ENCODE measurements at regions not wholly inside any gene's neighbourhood (a gene's known extent, or its start where the extent isn't known, plus 50 kb on each side); places are given as distances from the start of the nearest gene placed in this dataset.
"Not testable (repeated sequence)": the region's sequence is repeated elsewhere in the genome, so short reads cannot be mapped to it uniquely, and the experiment has no call there.

GRCh38 chr14:106745016-106745767 is 1218.8 kb downstream of the TMEM121 start:
- CTCF ChIA-PET; H3K9me3 Mint-ChIP-seq (ENCODE audit: low read depth); H3K36me3 Mint-ChIP-seq; H3K27ac Mint-ChIP-seq; H3K4me1 Mint-ChIP-seq; H3K4me3 Mint-ChIP-seq; H3K27me3 Mint-ChIP-seq: not testable (repeated sequence)
- ATAC-seq: peak; percentile 81
- DNase-seq: peak; percentile 48

DNA sequence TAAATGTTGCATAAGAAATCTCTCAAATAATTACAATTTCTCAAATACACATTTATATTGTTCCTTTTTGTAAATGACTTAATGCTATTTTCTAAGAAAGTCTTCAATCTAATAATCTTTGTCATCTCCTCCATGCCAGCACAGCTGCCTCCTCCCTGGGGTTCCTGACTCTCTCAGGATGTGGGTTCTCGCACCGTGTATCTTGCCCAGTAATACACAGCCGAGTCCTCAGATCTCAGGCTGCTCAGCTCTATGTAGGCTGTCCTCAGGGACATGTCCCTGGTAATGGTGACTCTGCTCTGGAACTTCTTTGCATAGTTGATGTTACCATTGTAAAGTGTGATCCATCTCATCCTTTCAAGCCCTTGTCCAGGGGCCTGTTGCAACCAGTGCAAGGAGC is 1223.7 kb downstream of the TMEM121 start:
- CTCF ChIA-PET; H3K4me1 Mint-ChIP-seq; H3K36me3 Mint-ChIP-seq; H3K4me3 Mint-ChIP-seq; H3K27me3 Mint-ChIP-seq; DNase-seq; ATAC-seq; H3K9me3 Mint-ChIP-seq (ENCODE audit: low read depth); H3K27ac Mint-ChIP-seq: not testable (repeated sequence)

- H3K27me3 Mint-ChIP-seq; DNase-seq; ATAC-seq; H3K4me1 Mint-ChIP-seq; H3K36me3 Mint-ChIP-seq; CTCF ChIA-PET; H3K27ac Mint-ChIP-seq; H3K4me3 Mint-ChIP-seq; H3K9me3 Mint-ChIP-seq (ENCODE audit: low read depth): not testable (repeated sequence)
Observed at GRCh38 chr14:106753751-106754150, 1227.4 kb downstream of the TMEM121 start.

DNA sequence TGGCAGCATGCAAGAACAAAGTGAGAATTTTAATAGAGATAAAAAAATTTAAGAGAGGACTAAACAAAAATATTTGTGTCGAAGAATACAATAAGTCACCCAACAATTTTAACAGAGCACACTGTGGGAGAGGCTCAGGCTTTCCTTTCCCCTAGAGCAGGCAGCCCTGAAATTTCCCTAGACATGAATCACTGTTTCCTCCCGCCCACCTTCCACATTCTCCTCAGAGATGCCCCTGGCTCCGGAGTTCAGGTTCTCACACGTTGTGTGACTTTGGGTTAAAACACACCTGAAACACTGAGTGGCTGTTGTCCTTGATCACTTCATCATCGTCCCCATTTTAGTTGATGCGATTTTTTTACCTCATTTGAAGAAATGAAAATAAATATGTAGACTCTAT is 1231.1 kb downstream of the TMEM121 start:
- ATAC-seq; H3K27ac Mint-ChIP-seq; H3K4me3 Mint-ChIP-seq; H3K9me3 Mint-ChIP-seq (ENCODE audit: low read depth); CTCF ChIA-PET; H3K4me1 Mint-ChIP-seq; H3K36me3 Mint-ChIP-seq; DNase-seq: not testable (repeated sequence)
- H3K27me3 Mint-ChIP-seq: peaks cover 11% of the 10 kb centered on the region

DNA sequence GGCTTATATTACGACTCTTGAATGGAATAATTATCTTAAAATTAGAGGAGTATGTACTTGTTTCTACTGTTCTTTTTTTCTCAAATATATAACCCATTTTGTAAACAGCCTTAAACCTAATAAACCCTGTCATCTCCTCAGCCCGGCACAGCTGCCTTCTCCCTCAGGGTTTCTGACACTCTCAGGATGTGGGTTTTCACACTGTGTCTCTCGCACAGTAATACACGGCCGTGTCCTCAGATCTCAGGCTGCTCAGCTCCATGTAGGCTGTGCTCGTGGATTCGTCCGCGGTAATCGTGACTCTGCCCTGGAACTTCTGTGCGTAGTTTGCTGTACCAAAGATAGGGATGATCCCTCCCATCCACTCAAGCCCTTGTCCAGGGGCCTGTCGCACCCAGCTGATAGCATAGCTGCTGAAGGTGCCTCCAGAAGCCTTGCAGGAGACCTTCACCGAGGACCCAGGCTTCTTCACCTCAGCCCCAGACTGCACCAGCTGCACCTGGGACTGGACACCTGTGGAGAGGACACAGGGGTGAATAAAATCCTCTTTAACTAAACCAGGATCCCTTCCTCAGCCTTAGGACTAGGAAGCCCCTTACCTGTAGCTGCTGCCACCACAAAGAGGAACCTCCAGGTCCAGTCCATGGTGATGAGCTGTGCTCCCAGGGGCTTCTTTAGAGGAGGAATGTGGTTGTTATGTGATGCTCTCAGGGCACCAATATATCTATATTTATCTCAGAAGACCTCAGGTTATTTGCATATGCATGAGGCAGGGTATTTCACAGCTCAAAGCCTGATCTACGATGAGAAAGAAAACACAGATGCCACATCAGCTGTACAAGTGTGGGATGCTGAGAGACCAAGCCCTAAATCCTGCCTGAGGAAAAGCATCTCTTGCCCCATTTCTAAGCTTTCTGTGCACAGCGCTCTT is 1235.8 kb downstream of the TMEM121 start:
- H3K9me3 Mint-ChIP-seq (ENCODE audit: low read depth); CTCF ChIA-PET; H3K4me3 Mint-ChIP-seq; H3K36me3 Mint-ChIP-seq; DNase-seq; H3K27ac Mint-ChIP-seq: not testable (repeated sequence)
- Mint-ChIP-seq H3K27me3 (peaks cover 11% of the 10 kb centered on the region), H3K4me1 (peaks cover 18% of the 10 kb centered on the region)
- ATAC-seq: peak; percentile 44

DNA sequence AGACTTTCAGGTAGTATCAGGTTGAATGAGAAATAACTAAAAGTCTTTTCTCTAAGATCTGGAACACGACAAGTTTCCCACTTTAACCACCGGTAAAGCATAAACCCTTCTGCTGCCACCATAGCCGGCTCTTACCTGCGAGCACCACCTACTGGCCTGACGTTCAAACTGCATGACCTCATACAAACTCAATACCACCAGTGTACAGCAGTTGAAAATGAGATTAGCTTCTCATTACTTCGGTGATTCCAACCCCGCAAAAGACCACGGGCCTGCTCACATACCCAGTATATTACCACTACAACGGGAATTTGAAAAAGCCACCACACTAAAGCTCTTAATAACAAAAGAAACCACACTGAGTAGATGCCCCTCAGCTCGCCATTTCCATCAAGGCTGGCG is 1238.6 kb downstream of the TMEM121 start:
- H3K9me3 Mint-ChIP-seq (ENCODE audit: low read depth); H3K27ac Mint-ChIP-seq; DNase-seq; H3K36me3 Mint-ChIP-seq; H3K4me3 Mint-ChIP-seq; CTCF ChIA-PET: not testable (repeated sequence)
- Mint-ChIP-seq H3K27me3 (peaks cover 16% of the 10 kb centered on the region), H3K4me1 (peaks cover 31% of the 10 kb centered on the region)
- ATAC-seq: peak; percentile 85

DNA sequence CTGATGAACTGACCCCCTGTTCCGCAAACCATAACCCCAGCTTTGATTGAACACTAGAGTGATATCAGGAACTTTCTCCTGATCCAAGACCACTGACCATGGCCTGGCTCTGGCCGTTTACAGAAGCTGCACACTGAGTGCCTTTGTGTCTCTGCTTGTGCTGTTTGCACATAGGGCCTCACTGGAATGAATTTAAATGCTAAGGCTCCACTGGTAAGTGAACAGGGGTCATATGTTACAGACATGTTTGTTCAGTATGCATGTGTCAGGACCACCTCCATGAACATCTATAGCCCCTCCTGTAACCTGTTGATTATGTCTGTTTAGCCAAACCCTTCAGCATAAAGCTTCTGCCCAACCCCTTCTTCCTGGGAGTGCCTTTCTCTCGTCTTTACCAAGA is 1239.8 kb downstream of the TMEM121 start:
- peaks cover 7% of the 10 kb centered on the region for H3K27me3 Mint-ChIP-seq
- no peak for ATAC-seq
- no peak overlapping the region for H3K4me3 Mint-ChIP-seq
- no peak overlapping the region for H3K27ac Mint-ChIP-seq
- CTCF ChIA-PET: interaction anchor here (1.0 to 1.5 kb wide), 4 partner anchors 74 to 107 kb away, joined by 4 to 7 read pairs (median 4); no protein-coding TSS in a partner anchor
- no peaks in the 10 kb centered on the region for H3K9me3 Mint-ChIP-seq (ENCODE audit: low read depth)
- H3K36me3 Mint-ChIP-seq: no peaks in the 10 kb centered on the region
- DNase-seq: no peak
- H3K4me1 Mint-ChIP-seq: peaks cover 37% of the 10 kb centered on the region

- H3K4me1 Mint-ChIP-seq: peaks cover 37% of the 10 kb centered on the region
Observed at GRCh38 chr14:106766551-106767277, 1240.3 kb downstream of the TMEM121 start.

GRCh38 chr14:106768230-106768629 is 1241.8 kb downstream of the TMEM121 start:
- Mint-ChIP-seq H3K4me1 (peaks cover 37% of the 10 kb centered on the region), H3K27me3 (peaks cover 11% of the 10 kb centered on the region)
- H3K9me3 Mint-ChIP-seq (ENCODE audit: low read depth); CTCF ChIA-PET; DNase-seq; H3K36me3 Mint-ChIP-seq; ATAC-seq; H3K4me3 Mint-ChIP-seq; H3K27ac Mint-ChIP-seq: not testable (repeated sequence)

More at GRCh38 chr14:106766551-106767277, 1240.3 kb downstream of the TMEM121 start:
- not testable (repeated sequence) for H3K27ac Mint-ChIP-seq; ATAC-seq; H3K36me3 Mint-ChIP-seq; H3K9me3 Mint-ChIP-seq (ENCODE audit: low read depth); H3K27me3 Mint-ChIP-seq; H3K4me3 Mint-ChIP-seq
- CTCF ChIA-PET: interaction anchor here (1.0 to 1.5 kb wide), 4 partner anchors 75 to 106 kb away, joined by 4 to 7 read pairs (median 4); no protein-coding TSS in a partner anchor
- peak; percentile 70 for DNase-seq

- DNase-seq; H3K4me3 Mint-ChIP-seq; ATAC-seq; H3K36me3 Mint-ChIP-seq; H3K9me3 Mint-ChIP-seq (ENCODE audit: low read depth); CTCF ChIA-PET: not testable (repeated sequence)
- H3K27me3 Mint-ChIP-seq: peaks cover 13% of the 10 kb centered on the region
- peak overlapping the region; percentile 1 for H3K27ac Mint-ChIP-seq
- H3K4me1 Mint-ChIP-seq: peaks cover 37% of the 10 kb centered on the region
Observed at GRCh38 chr14:106768972-106769700, 1242.8 kb downstream of the TMEM121 start.

DNA sequence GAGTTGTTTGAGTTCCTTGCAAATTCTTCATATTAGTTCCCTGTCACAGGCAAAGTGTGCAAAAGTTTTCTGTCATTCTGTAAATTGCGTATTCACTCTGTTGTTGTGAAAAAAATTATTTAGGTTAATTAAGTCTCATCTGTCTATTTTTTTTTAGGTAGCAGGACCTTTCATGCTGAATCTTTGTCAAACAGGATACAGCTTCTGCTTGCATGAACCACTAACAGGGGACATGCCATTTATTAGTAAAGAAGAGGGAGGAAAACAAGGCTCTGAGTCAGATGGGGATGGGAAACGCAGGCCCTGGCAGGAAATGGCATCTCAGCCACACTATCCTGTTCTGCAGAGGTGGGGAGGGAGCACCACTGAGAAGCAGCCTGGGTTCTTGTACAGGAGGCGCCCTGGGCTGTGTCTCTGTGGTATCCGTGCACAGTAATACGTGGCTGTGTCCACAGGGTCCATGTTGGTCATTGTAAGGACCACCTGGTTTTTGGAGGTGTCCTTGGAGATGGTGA is 1243.8 kb downstream of the TMEM121 start:
- Mint-ChIP-seq H3K27me3 (peaks cover 16% of the 10 kb centered on the region), H3K4me1 (peaks cover 44% of the 10 kb centered on the region), H3K27ac (peak overlapping the region; percentile 47)
- H3K4me3 Mint-ChIP-seq; H3K9me3 Mint-ChIP-seq (ENCODE audit: low read depth); H3K36me3 Mint-ChIP-seq; DNase-seq; CTCF ChIA-PET: not testable (repeated sequence)
- ATAC-seq: peak; percentile 69

GRCh38 chr14:106774889-106775480 is 1248.6 kb downstream of the TMEM121 start:
- H3K4me3 Mint-ChIP-seq; H3K9me3 Mint-ChIP-seq (ENCODE audit: low read depth); H3K36me3 Mint-ChIP-seq; H3K27ac Mint-ChIP-seq: not testable (repeated sequence)
- peaks cover 19% of the 10 kb centered on the region for H3K27me3 Mint-ChIP-seq
- ATAC-seq (peak; percentile 63), DNase-seq (peak; percentile 85)
- H3K4me1 Mint-ChIP-seq: peaks cover 30% of the 10 kb centered on the region
- CTCF ChIA-PET: interaction anchor here (1.0 to 4.2 kb wide), 3 partner anchors 15 to 171 kb away, joined by 4 to 17 read pairs (median 6); no protein-coding TSS in a partner anchor

Measured in activated CD8-positive, alpha-beta memory T cell treated with anti-CD3 and anti-CD28 coated beads, Interleukin-2, amount 10 ng/mL, durations not matched to agents 7 days and 5 days (primary cell).